ENCODE measurements at regions not wholly inside any gene's neighbourhood (a gene's known extent, or its start where the extent isn't known, plus 50 kb on each side); places are given as distances from the start of the nearest gene placed in this dataset.

DNA sequence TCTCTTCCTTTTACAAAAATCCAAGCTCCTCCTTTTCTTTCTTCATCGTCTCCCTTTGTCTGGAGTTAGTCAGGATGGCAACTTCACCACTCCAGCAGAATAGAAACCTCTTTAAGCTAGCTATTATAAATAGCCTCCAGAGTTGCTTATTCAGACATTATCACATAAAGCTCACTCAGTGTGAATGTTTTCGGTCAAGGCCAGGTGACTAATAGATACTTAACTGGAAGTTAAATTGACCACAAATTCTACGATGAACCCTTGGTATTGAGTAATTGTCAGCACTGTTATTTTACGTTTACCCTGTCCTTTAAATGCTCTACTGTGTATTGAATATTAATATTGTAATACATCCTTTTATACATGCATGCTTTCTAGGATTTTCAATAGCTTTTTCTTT lies 340.4 kb downstream of the OTUD1 start:
- no peaks in the 10 kb centered on the region for H3K27me3 ChIP-seq (replicated peaks; ENCODE audit: control insufficient read depth, insufficient read depth, low read length)
- H3K4me1 ChIP-seq, result no peaks in the 10 kb centered on the region
- H3K36me3 ChIP-seq (ENCODE audit: control insufficient read depth, insufficient read depth, low read length), result no peaks in the 10 kb centered on the region
- no peak overlapping the region for H3K4me3 ChIP-seq (ENCODE audit: low read depth, low read length)
- intact Hi-C loops (cut with micrococcal nuclease; ENCODE audit: unreplicated experiment), result no loop called here
- no peak overlapping the region for H3K4me3 Mint-ChIP-seq (ENCODE audit: unreplicated experiment)
- ChIA-PET CTCF (no interaction called here), POLR2A (no interaction called here)
- no peaks in the 10 kb centered on the region for H3K4me1 Mint-ChIP-seq (ENCODE audit: low read depth, unreplicated experiment)
- H3K9me3 Mint-ChIP-seq (ENCODE audit: unreplicated experiment), result no peaks in the 10 kb centered on the region
- H3K27ac Mint-ChIP-seq (ENCODE audit: unreplicated experiment), result no peak overlapping the region
- peaks cover 6% of the 10 kb centered on the region for H3K27me3 Mint-ChIP-seq (ENCODE audit: insufficient read depth, unreplicated experiment)
- BruUV-seq (replicated peaks), result no TSS peak
- H3K9me3 ChIP-seq, result no peaks in the 10 kb centered on the region
- TF ChIP-seq, protein P1, sequence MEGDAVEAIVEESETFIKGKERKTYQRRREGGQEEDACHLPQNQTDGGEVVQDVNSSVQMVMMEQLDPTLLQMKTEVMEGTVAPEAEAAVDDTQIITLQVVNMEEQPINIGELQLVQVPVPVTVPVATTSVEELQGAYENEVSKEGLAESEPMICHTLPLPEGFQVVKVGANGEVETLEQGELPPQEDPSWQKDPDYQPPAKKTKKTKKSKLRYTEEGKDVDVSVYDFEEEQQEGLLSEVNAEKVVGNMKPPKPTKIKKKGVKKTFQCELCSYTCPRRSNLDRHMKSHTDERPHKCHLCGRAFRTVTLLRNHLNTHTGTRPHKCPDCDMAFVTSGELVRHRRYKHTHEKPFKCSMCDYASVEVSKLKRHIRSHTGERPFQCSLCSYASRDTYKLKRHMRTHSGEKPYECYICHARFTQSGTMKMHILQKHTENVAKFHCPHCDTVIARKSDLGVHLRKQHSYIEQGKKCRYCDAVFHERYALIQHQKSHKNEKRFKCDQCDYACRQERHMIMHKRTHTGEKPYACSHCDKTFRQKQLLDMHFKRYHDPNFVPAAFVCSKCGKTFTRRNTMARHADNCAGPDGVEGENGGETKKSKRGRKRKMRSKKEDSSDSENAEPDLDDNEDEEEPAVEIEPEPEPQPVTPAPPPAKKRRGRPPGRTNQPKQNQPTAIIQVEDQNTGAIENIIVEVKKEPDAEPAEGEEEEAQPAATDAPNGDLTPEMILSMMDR (IDR thresholded peaks at IDR 0.05; ENCODE audit: insufficient read depth in 1 of 2, low read depth in 1 of 2, low read length in 1 of 2, severe bottlenecking in 1 of 2, unreplicated experiment in 1 of 2), result no peak
- DNase-seq, result no peak
- no peaks in the 10 kb centered on the region for H3K36me3 Mint-ChIP-seq (ENCODE audit: insufficient read depth, unreplicated experiment)

DNA sequence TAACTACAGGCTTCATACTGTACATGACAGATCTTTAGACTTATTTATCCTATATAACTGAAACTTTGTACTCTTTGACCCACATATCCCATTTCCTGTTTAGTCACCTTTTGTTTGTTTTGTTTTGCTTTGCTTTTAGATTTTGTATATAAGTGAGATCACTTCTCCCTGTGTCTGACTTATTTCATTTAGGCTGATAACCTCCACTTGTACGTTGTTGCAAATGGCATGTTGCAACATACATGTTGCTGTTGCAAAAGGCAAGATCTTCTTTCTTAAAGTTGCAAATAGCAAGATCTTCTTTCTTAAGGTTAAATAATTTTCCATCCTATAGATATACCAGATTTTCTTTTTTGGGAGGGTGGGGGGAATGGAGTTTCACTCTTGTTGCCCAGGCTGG lies 341.5 kb downstream of the OTUD1 start:
- H3K4me3 ChIP-seq (ENCODE audit: low read depth, low read length), result no peak overlapping the region
- Mint-ChIP-seq H3K9me3 (ENCODE audit: unreplicated experiment) (no peaks in the 10 kb centered on the region), H3K4me1 (ENCODE audit: low read depth, unreplicated experiment) (no peaks in the 10 kb centered on the region), H3K27me3 (ENCODE audit: insufficient read depth, unreplicated experiment) (peaks cover 12% of the 10 kb centered on the region), H3K27ac (ENCODE audit: unreplicated experiment) (no peak overlapping the region), H3K36me3 (ENCODE audit: insufficient read depth, unreplicated experiment) (no peaks in the 10 kb centered on the region), H3K4me3 (ENCODE audit: unreplicated experiment) (no peak overlapping the region)
- no TSS peak for BruUV-seq (replicated peaks)
- DNase-seq, result no peak
- no peaks in the 10 kb centered on the region for H3K36me3 ChIP-seq (ENCODE audit: control insufficient read depth, insufficient read depth, low read length)
- CTCF ChIA-PET, result no interaction called here
- no peaks in the 10 kb centered on the region for H3K9me3 ChIP-seq
- no peaks in the 10 kb centered on the region for H3K4me1 ChIP-seq
- H3K27me3 ChIP-seq (replicated peaks; ENCODE audit: control insufficient read depth, insufficient read depth, low read length), result no peaks in the 10 kb centered on the region
- intact Hi-C loops (cut with micrococcal nuclease; ENCODE audit: unreplicated experiment), result no loop called here
- POLR2A ChIA-PET, result no interaction called here
- TF ChIP-seq, protein P1 (IDR thresholded peaks at IDR 0.05; ENCODE audit: insufficient read depth in 1 of 2, low read depth in 1 of 2, low read length in 1 of 2, severe bottlenecking in 1 of 2, unreplicated experiment in 1 of 2), result no peak

DNA sequence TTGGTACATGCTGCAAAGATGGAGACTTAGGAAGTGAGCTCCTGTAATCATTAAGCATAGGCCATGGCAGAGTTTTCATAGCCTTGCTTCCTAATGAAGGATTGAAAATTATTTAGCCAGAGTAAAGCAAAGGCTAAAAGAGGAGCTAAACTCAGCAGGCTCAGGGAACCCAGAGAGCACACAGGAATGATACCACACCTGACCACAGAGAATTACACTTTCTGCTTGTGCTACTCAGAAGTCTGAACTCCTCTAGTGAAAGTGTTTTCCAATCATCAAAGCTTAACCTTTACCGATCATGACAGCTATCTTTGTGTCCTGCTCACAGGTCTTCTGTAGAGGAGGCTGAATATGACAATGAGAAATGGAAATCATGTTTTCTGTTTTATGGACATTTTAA lies 347.7 kb downstream of the OTUD1 start:
- no peaks in the 10 kb centered on the region for H3K4me1 Mint-ChIP-seq (ENCODE audit: low read depth, unreplicated experiment)
- no peak overlapping the region for H3K27ac Mint-ChIP-seq (ENCODE audit: unreplicated experiment)
- POLR2A ChIA-PET, result no interaction called here
- intact Hi-C loops (cut with micrococcal nuclease; ENCODE audit: unreplicated experiment), result no loop called here
- no peak overlapping the region for H3K4me3 Mint-ChIP-seq (ENCODE audit: unreplicated experiment)
- no TSS peak for BruUV-seq (replicated peaks)
- no peak for DNase-seq
- H3K27me3 ChIP-seq (replicated peaks; ENCODE audit: control insufficient read depth, insufficient read depth, low read length), result no peaks in the 10 kb centered on the region
- H3K36me3 ChIP-seq (ENCODE audit: control insufficient read depth, insufficient read depth, low read length), result no peaks in the 10 kb centered on the region
- CTCF ChIA-PET, result no interaction called here
- H3K36me3 Mint-ChIP-seq (ENCODE audit: insufficient read depth, unreplicated experiment), result no peaks in the 10 kb centered on the region
- H3K27me3 Mint-ChIP-seq (ENCODE audit: insufficient read depth, unreplicated experiment), result peaks cover 15% of the 10 kb centered on the region
- H3K4me1 ChIP-seq, result no peaks in the 10 kb centered on the region
- TF ChIP-seq, protein P1 (IDR thresholded peaks at IDR 0.05; ENCODE audit: insufficient read depth in 1 of 2, low read depth in 1 of 2, low read length in 1 of 2, severe bottlenecking in 1 of 2, unreplicated experiment in 1 of 2), result no peak
- H3K4me3 ChIP-seq (ENCODE audit: low read depth, low read length), result no peak overlapping the region
- H3K9me3 Mint-ChIP-seq (ENCODE audit: unreplicated experiment), result no peaks in the 10 kb centered on the region
- no peaks in the 10 kb centered on the region for H3K9me3 ChIP-seq

Measured in Caco-2 (cell line).